ENCODE measurements at regions not wholly inside any gene's neighbourhood (a gene's known extent, or its start where the extent isn't known, plus 50 kb on each side); places are given as distances from the start of the nearest gene placed in this dataset.

- no peak for DNase-seq (ENCODE audit: low read depth in 2 of 2)
Measured at GRCh38 chr11:39144351-39145130, 2314.9 kb downstream of the LRRC4C start.

- no peak for DNase-seq (ENCODE audit: low read depth in 2 of 2)
Measured at GRCh38 chr11:39139581-39139980, 2319.9 kb downstream of the LRRC4C start.

GRCh38 chr11:39120890-39121289 lies 2338.6 kb downstream of the LRRC4C start:
- no peak for DNase-seq (ENCODE audit: low read depth in 2 of 2)

GRCh38 chr11:39113606-39114005 lies 2345.8 kb downstream of the LRRC4C start:
- DNase-seq (ENCODE audit: low read depth in 2 of 2) = no peak

- DNase-seq (ENCODE audit: low read depth in 2 of 2) = no peak
Measured at GRCh38 chr11:39102236-39102635, 2357.2 kb downstream of the LRRC4C start.

GRCh38 chr11:39078465-39078864 lies 2381.0 kb downstream of the LRRC4C start:
- DNase-seq (ENCODE audit: low read depth in 2 of 2) = no peak

- no peak for DNase-seq (ENCODE audit: low read depth in 2 of 2)
Measured at GRCh38 chr11:39037611-39038010, 2421.8 kb downstream of the LRRC4C start.

GRCh38 chr11:39036021-39036420 lies 2423.4 kb downstream of the LRRC4C start:
- DNase-seq (ENCODE audit: low read depth in 2 of 2) = no peak

GRCh38 chr11:39021539-39021938 lies 2423.5 kb upstream of the RAG2 start:
- no peak for DNase-seq (ENCODE audit: low read depth in 2 of 2)

GRCh38 chr11:39011797-39012196 lies 2413.8 kb upstream of the RAG2 start:
- no peak for DNase-seq (ENCODE audit: low read depth in 2 of 2)

GRCh38 chr11:38990841-38991240 lies 2392.8 kb upstream of the RAG2 start:
- no peak for DNase-seq (ENCODE audit: low read depth in 2 of 2)

- no peak for DNase-seq (ENCODE audit: low read depth in 2 of 2)
Measured at GRCh38 chr11:38990139-38990538, 2392.1 kb upstream of the RAG2 start.

- DNase-seq (ENCODE audit: low read depth in 2 of 2) = no peak
Measured at GRCh38 chr11:38988908-38989307, 2390.9 kb upstream of the RAG2 start.

GRCh38 chr11:38972220-38972619 lies 2374.2 kb upstream of the RAG2 start:
- DNase-seq (ENCODE audit: low read depth in 2 of 2) = no peak

- no peak for DNase-seq (ENCODE audit: low read depth in 2 of 2)
Measured at GRCh38 chr11:38971141-38971540, 2373.1 kb upstream of the RAG2 start.

- no peak for DNase-seq (ENCODE audit: low read depth in 2 of 2)
Measured at GRCh38 chr11:38968951-38969350, 2370.9 kb upstream of the RAG2 start.

GRCh38 chr11:38952698-38953097 lies 2354.7 kb upstream of the RAG2 start:
- DNase-seq (ENCODE audit: low read depth in 2 of 2) = no peak

- no peak for DNase-seq (ENCODE audit: low read depth in 2 of 2)
Measured at GRCh38 chr11:38950867-38951266, 2352.8 kb upstream of the RAG2 start.

GRCh38 chr11:38948392-38948791 lies 2350.4 kb upstream of the RAG2 start:
- DNase-seq (ENCODE audit: low read depth in 2 of 2) = no peak

- DNase-seq (ENCODE audit: low read depth in 2 of 2) = no peak
Measured at GRCh38 chr11:38937709-38938108, 2339.7 kb upstream of the RAG2 start.

- DNase-seq (ENCODE audit: low read depth in 2 of 2) = no peak
Measured at GRCh38 chr11:38935941-38936340, 2337.9 kb upstream of the RAG2 start.

GRCh38 chr11:38927993-38928392 lies 2330.0 kb upstream of the RAG2 start:
- no peak for DNase-seq (ENCODE audit: low read depth in 2 of 2)

GRCh38 chr11:38924644-38925043 lies 2326.6 kb upstream of the RAG2 start:
- DNase-seq (ENCODE audit: low read depth in 2 of 2) = no peak

- no peak for DNase-seq (ENCODE audit: low read depth in 2 of 2)
Measured at GRCh38 chr11:38900211-38900610, 2302.2 kb upstream of the RAG2 start.
